ENCODE measurements at regions not wholly inside any gene's neighbourhood (a gene's known extent, or its start where the extent isn't known, plus 50 kb on each side); places are given as distances from the start of the nearest gene placed in this dataset.

DNA sequence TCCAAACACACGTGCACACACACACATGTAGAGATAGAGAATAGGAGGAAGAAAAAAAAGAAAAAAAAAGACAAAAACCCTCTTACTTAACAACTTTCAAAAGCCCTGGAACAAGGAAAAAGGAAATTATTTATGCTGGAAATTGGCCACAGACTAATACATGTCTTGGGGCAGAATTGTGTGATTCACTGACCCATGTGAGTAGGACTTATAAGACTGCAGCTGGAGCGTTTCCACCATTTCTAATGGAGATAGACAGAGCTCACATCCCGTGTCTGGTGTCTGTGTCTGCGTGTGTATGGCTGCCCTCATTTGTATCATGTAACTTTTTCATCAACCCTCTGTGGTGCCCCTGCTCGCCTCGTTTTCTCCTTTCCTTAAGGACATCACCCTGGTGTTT is 99.8 kb upstream of the PDE10A start:
- intact Hi-C loops (cut with DNase I; ENCODE audit: low total_unique reads), result no loop called here

GRCh38 chr6:165762125-165762524 is 99.1 kb upstream of the PDE10A start:
- WGBS, 2 donors, result 74 to 77% methylated on average over 2 of the region's 2 CpGs
- no peak overlapping the region for H3K4me3 ChIP-seq (ENCODE audit: low read depth, poor library complexity, severe bottlenecking)
- TF ChIP-seq, protein P1, sequence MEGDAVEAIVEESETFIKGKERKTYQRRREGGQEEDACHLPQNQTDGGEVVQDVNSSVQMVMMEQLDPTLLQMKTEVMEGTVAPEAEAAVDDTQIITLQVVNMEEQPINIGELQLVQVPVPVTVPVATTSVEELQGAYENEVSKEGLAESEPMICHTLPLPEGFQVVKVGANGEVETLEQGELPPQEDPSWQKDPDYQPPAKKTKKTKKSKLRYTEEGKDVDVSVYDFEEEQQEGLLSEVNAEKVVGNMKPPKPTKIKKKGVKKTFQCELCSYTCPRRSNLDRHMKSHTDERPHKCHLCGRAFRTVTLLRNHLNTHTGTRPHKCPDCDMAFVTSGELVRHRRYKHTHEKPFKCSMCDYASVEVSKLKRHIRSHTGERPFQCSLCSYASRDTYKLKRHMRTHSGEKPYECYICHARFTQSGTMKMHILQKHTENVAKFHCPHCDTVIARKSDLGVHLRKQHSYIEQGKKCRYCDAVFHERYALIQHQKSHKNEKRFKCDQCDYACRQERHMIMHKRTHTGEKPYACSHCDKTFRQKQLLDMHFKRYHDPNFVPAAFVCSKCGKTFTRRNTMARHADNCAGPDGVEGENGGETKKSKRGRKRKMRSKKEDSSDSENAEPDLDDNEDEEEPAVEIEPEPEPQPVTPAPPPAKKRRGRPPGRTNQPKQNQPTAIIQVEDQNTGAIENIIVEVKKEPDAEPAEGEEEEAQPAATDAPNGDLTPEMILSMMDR (IDR thresholded peaks at IDR 0.05), result no peak
- TF ChIP-seq POLR2A (IDR thresholded peaks at IDR 0.05), result no peak
- no peak for DNase-seq (ENCODE audit: low spot score in 2 of 2)
- intact Hi-C loops (cut with DNase I; ENCODE audit: low total_unique reads), result no loop called here

More for the DNA sequence above, 99.8 kb upstream of the PDE10A start:
- no peak for DNase-seq (ENCODE audit: low spot score in 2 of 2)
- no peak overlapping the region for H3K4me3 ChIP-seq (ENCODE audit: low read depth, poor library complexity, severe bottlenecking)
- TF ChIP-seq, protein P1 (IDR thresholded peaks at IDR 0.05), result no peak
- no peak for TF ChIP-seq POLR2A (IDR thresholded peaks at IDR 0.05)
- 78 to 82% methylated on average over 6 of the region's 6 CpGs for WGBS, 2 donors

DNA sequence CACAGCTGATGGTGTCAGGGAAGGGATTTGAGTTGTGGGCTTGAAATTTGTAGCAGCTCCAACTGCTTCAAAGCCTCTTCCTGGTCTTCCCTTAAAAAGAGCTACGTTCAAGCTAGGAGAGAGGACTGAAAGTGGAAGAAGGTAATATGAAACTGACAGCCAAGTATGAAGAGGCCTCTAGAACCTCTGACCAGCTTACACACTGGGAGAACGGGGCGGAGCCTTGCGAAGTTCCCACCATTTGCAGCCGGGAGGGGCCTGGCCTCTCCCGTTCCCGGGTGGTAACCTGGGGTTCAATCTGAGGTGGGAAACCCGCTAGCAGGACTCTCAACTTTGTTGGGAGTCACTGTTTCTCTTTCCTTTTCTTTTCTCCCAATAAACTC is 97.8 kb upstream of the PDE10A start:
- TF ChIP-seq, protein P1 (IDR thresholded peaks at IDR 0.05), result no peak
- TF ChIP-seq POLR2A (IDR thresholded peaks at IDR 0.05), result no peak
- no peak overlapping the region for H3K4me3 ChIP-seq (ENCODE audit: low read depth, poor library complexity, severe bottlenecking)
- intact Hi-C loops (cut with DNase I; ENCODE audit: low total_unique reads), result no loop called here
- no peak for DNase-seq (ENCODE audit: low spot score in 2 of 2)
- 89 to 90% methylated on average over 8 of the region's 8 CpGs for WGBS, 2 donors

DNA sequence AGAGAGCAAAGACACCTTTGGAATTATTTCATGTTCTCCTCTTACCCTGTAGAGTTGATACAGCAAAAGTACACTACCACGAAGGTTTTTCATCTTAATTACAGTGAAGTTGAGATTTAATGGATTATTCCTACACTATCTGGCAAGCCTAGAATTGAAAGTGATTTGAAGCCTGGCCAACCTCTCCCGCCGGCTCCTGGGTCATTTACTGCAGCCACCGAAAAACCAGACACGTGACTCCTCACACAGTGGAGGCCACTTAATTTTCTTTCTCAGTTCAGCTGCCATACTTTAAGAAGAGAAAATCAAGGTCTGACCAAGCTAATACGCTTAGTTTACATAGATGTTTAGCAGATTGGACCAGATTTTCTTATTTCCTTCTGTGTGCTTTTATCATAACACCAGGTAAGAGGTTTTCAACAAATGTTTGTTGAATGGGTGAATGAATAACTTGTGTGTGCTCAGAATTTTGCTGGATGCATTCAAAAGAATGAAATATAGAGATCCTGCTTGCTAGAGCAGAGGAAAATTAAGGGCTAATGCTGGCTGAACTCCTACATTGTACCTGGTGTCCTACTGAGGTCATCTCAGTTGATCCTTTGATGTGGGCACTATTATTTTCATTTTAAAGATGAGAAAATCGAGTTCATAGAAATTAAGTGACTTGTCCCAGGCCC is 97.2 kb upstream of the PDE10A start:
- 78 to 84% methylated on average over 7 of the region's 7 CpGs for WGBS, 2 donors
- TF ChIP-seq, protein P1 (IDR thresholded peaks at IDR 0.05), result no peak
- no peak for TF ChIP-seq POLR2A (IDR thresholded peaks at IDR 0.05)
- no peak for DNase-seq (ENCODE audit: low spot score in 2 of 2)
- intact Hi-C loops (cut with DNase I; ENCODE audit: low total_unique reads), result no loop called here
- H3K4me3 ChIP-seq (ENCODE audit: low read depth, poor library complexity, severe bottlenecking), result no peak overlapping the region

DNA sequence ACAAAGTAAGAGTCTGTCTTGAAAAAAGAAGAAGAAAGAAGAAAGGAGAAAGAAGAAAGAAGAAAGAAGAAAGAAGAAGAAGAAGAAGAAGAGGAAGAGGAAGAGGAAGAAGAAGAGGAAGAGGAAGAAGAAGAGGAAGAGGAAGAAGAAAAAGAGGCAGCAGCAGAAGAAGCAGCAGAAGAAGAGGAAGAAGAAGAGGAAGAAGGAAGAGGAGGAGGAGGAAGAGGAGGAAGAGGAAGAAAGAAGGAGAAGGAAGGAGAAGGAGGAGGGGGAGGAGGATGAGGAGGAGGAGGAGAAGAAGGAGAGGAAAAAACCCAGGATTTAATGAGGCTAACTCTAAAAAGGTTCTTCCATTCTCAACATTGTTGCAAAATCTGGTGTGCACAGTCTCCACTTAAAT is 95.4 kb upstream of the PDE10A start:
- no peak for TF ChIP-seq POLR2A (IDR thresholded peaks at IDR 0.05)
- TF ChIP-seq, protein P1 (IDR thresholded peaks at IDR 0.05), result no peak
- no peak overlapping the region for H3K4me3 ChIP-seq (ENCODE audit: low read depth, poor library complexity, severe bottlenecking)
- intact Hi-C loops (cut with DNase I; ENCODE audit: low total_unique reads), result no loop called here
- DNase-seq (ENCODE audit: low spot score in 2 of 2), result no peak

- no peak for TF ChIP-seq POLR2A (IDR thresholded peaks at IDR 0.05)
- TF ChIP-seq, protein P1 (IDR thresholded peaks at IDR 0.05), result no peak
- WGBS, 2 donors, result 54 to 70% methylated on average over 4 of the region's 4 CpGs
- no peak for DNase-seq (ENCODE audit: low spot score in 2 of 2)
- H3K4me3 ChIP-seq (ENCODE audit: low read depth, poor library complexity, severe bottlenecking), result no peak overlapping the region
- intact Hi-C loops (cut with DNase I; ENCODE audit: low total_unique reads), result no loop called here
These were observed 92.5 kb upstream of the PDE10A start for GRCh38 chr6:165755583-165755982.

Measured in lower leg skin (tissue), 4 donors.